G401 (cell line): ENCODE measurements at regions not wholly inside any gene's neighbourhood (a gene's known extent, or its start where the extent isn't known, plus 50 kb on each side); places are given as distances from the start of the nearest gene placed in this dataset.
"Not testable (repeated sequence)": the region's sequence is repeated elsewhere in the genome, so short reads cannot be mapped to it uniquely, and the experiment has no call there.

Experiments
- DNase-seq: peaks from one replicate; pipeline ENCODE4 v3.0.0-alpha.2; 2015; ENCODE audit warnings: low spot score
- in situ Hi-C: cut with HindIII; loops from 2 replicates; pipeline ENCODE4 v1.10.0; 2016; ENCODE audit warnings: low sequenced_read_pairs, mixed read lengths

GRCh38 chr5:122586351-122586750 lies 188.5 kb upstream of the SNX2 start:
- DNase-seq = no peak
- in situ Hi-C loops = no loop called here

GRCh38 chr5:122591828-122592227 lies 183.1 kb upstream of the SNX2 start:
- DNase-seq = no peak
- in situ Hi-C loops = no loop called here

- DNase-seq = no peak
- in situ Hi-C loops = no loop called here
These were observed 175.9 kb upstream of the SNX2 start for GRCh38 chr5:122599000-122599399.

GRCh38 chr5:122600924-122601323 lies 174.0 kb upstream of the SNX2 start:
- no peak for DNase-seq
- in situ Hi-C loops = no loop called here

GRCh38 chr5:122602700-122603099 lies 172.2 kb upstream of the SNX2 start:
- DNase-seq = no peak
- in situ Hi-C loops = no loop called here

GRCh38 chr5:122605236-122605635 lies 169.6 kb upstream of the SNX2 start:
- in situ Hi-C loops = no loop called here
- DNase-seq = no peak

- DNase-seq = no peak
These were observed 167.1 kb upstream of the SNX2 start for GRCh38 chr5:122607818-122608217.

GRCh38 chr5:122608222-122608621 lies 166.7 kb upstream of the SNX2 start:
- in situ Hi-C loops = no loop called here
- no peak for DNase-seq

More at GRCh38 chr5:122607818-122608217, 167.1 kb upstream of the SNX2 start:
- in situ Hi-C loops = no loop called here

- no peak for DNase-seq
- in situ Hi-C loops = no loop called here
These were observed 163.5 kb upstream of the SNX2 start for GRCh38 chr5:122611406-122611805.

- in situ Hi-C loops = no loop called here
These were observed 162.0 kb upstream of the SNX2 start for GRCh38 chr5:122612901-122613300.

GRCh38 chr5:122615146-122615545 lies 159.7 kb upstream of the SNX2 start:
- in situ Hi-C loops = no loop called here
- no peak for DNase-seq

More at GRCh38 chr5:122612901-122613300, 162.0 kb upstream of the SNX2 start:
- DNase-seq = no peak

GRCh38 chr5:122615832-122616231 lies 159.0 kb upstream of the SNX2 start:
- in situ Hi-C loops = no loop called here
- DNase-seq = no peak

- in situ Hi-C loops, DNase-seq: not testable (repeated sequence)
These were observed 156.8 kb upstream of the SNX2 start for GRCh38 chr5:122618046-122618445.

- DNase-seq, in situ Hi-C loops: not testable (repeated sequence)
These were observed 154.1 kb upstream of the SNX2 start for GRCh38 chr5:122620768-122621167.

- DNase-seq, in situ Hi-C loops: not testable (repeated sequence)
These were observed 146.2 kb upstream of the SNX2 start for GRCh38 chr5:122628714-122629113.

GRCh38 chr5:122629121-122629677 lies 145.7 kb upstream of the SNX2 start:
- no peak for DNase-seq
- in situ Hi-C loops = no loop called here

GRCh38 chr5:122638581-122638980 lies 136.3 kb upstream of the SNX2 start:
- DNase-seq = no peak
- in situ Hi-C loops = no loop called here

- no peak for DNase-seq
- in situ Hi-C loops = no loop called here
These were observed 135.8 kb upstream of the SNX2 start for GRCh38 chr5:122639033-122639432.

- DNase-seq = no peak
- in situ Hi-C loops = no loop called here
These were observed 135.0 kb upstream of the SNX2 start for GRCh38 chr5:122639864-122640263.

- in situ Hi-C loops = no loop called here
These were observed 125.8 kb upstream of the SNX2 start for GRCh38 chr5:122649080-122649479.

GRCh38 chr5:122653087-122654017 lies 121.5 kb upstream of the SNX2 start:
- no peak for DNase-seq
- in situ Hi-C loops = no loop called here

More at GRCh38 chr5:122649080-122649479, 125.8 kb upstream of the SNX2 start:
- no peak for DNase-seq
